ENCODE measurements at regions not wholly inside any gene's neighbourhood (a gene's known extent, or its start where the extent isn't known, plus 50 kb on each side); places are given as distances from the start of the nearest gene placed in this dataset.

GRCh38 chr21:35635261-35635660 is 425.1 kb downstream of the SETD4 start:
- peak; percentile 49 for DNase-seq

- DNase-seq: no peak
Measured at GRCh38 chr21:35633501-35633900, 426.8 kb downstream of the SETD4 start.

GRCh38 chr21:35632711-35633110 is 427.6 kb downstream of the SETD4 start:
- no peak for DNase-seq

GRCh38 chr21:35628316-35628715 is 432.0 kb downstream of the SETD4 start:
- DNase-seq: no peak

- no peak for DNase-seq
Measured at GRCh38 chr21:35627462-35627861, 432.9 kb downstream of the SETD4 start.

- no peak for DNase-seq
Measured at GRCh38 chr21:35625576-35625975, 434.8 kb downstream of the SETD4 start.

- DNase-seq: no peak
Measured at GRCh38 chr21:35624901-35625300, 435.4 kb downstream of the SETD4 start.

- no peak for DNase-seq
Measured at GRCh38 chr21:35622612-35623011, 437.7 kb downstream of the SETD4 start.

GRCh38 chr21:35619184-35619583 is 441.1 kb downstream of the SETD4 start:
- DNase-seq: peak; percentile 67

- DNase-seq: no peak
Measured at GRCh38 chr21:35617491-35617890, 442.8 kb downstream of the SETD4 start.

GRCh38 chr21:35616090-35616489 is 444.2 kb downstream of the SETD4 start:
- DNase-seq: no peak

GRCh38 chr21:35615325-35615724 is 445.0 kb downstream of the SETD4 start:
- no peak for DNase-seq

- peak; percentile 32 for DNase-seq
Measured at GRCh38 chr21:35614396-35614921, 445.9 kb downstream of the SETD4 start.

GRCh38 chr21:35611708-35612132 is 448.6 kb downstream of the SETD4 start:
- DNase-seq: no peak

GRCh38 chr21:35609263-35609662 is 451.1 kb downstream of the SETD4 start:
- DNase-seq: no peak

- DNase-seq: no peak
Measured at GRCh38 chr21:35607406-35607805, 452.9 kb downstream of the SETD4 start.

GRCh38 chr21:35606578-35606977 is 453.7 kb downstream of the SETD4 start:
- DNase-seq: no peak

GRCh38 chr21:35606146-35606545 is 454.2 kb downstream of the SETD4 start:
- DNase-seq: no peak

GRCh38 chr21:35603494-35603893 is 456.8 kb downstream of the SETD4 start:
- no peak for DNase-seq

- DNase-seq: no peak
Measured at GRCh38 chr21:35602811-35603362, 457.4 kb downstream of the SETD4 start.

GRCh38 chr21:35601211-35601610 is 459.1 kb downstream of the SETD4 start:
- no peak for DNase-seq

- no peak for DNase-seq
Measured at GRCh38 chr21:35599164-35599563, 461.2 kb downstream of the SETD4 start.

GRCh38 chr21:35597750-35598339 is 462.5 kb downstream of the SETD4 start:
- no peak for DNase-seq

- no peak for DNase-seq
Measured at GRCh38 chr21:35594905-35595304, 465.4 kb downstream of the SETD4 start.

GRCh38 chr21:35593000-35593502 is 467.3 kb downstream of the SETD4 start:
- no peak for DNase-seq

Measured in kidney glomerular epithelial cell (primary cell).